SIG-M5 treated with dmso at 0.1 percent for 504 hours (cell line): ENCODE measurements at regions not wholly inside any gene's neighbourhood (a gene's known extent, or its start where the extent isn't known, plus 50 kb on each side); places are given as distances from the start of the nearest gene placed in this dataset.

Experiments
- DNase-seq: peaks from one replicate; lab custom pipeline; 2025; ENCODE audit not compliant: unreplicated experiment; lab: John Stamatoyannopoulos, UW

DNA sequence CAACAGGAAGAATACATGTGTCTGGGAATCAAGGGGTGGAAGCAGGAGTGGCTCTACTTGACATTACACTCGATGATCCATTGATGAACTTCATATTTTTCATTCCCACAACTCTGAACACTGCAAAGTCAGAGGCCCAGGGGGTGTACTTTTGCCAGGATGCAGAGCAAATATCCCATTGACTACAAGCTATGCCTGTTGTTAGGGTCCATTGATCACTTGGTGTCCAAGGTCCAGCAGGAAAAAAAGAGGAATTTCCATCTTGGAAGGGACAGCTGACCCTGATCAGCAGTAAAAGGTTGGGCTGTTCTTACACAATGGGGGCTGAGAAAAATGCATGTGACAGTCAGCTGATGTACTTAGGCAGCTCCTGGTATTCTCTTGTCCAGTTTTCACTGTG, 118.5 kb upstream of the MAP1B start:
- DNase-seq: no peak

DNA sequence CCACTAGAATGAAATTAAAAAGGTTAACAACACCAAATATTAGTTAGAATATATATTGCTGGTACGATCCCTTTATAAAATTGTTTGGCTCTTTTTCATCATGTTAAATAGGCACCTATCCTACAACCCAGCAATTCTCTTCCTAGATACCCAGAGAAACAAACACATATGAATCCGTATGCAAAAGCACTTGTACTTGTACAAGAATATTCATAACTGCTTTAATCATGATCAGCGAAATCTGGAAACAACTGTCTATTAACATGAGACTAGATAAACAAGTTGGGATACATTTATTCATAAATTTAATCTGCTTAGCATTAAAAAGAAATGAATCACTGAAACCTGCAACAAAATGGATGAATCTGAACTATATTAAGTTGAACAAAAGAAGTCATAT, 113.7 kb upstream of the MAP1B start:
- DNase-seq: no peak

DNA sequence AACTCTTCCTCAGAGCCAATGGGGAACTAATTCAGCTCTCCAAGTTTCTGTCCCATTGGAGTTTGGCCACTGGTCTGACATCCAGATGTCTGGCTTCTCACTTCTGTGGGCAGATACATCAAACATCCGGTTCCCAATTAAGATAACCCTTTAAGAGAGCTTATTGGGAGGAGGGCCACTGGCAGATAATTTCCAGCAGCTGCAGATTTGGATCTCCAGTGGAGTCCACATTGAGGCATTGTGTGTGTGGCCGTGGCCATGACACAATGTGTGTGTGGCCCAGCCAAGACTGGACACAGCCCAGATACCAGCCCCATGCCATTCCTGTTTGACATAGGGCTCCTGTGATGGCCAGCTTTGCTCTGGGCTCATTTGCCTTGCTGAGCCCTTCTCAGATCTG, 110.5 kb upstream of the MAP1B start:
- no peak for DNase-seq

DNA sequence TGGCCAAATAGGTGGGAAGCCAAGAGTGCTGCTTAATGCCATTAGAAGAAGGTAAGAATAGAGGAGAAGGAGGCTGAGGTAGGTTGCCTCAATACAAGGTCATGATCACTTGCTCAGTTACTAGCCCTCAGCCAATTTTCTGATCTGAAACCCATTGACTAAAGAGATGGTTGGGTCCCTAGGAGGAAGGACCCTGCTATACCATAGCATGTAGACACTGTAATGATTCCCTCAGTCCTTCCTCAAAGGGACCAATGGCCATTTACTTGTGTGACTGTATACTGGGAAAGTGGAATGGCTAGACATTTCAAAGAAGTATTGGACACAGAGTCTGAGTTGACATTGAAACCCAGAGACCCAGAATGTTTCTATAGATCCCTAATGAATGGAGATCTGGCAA, 108.5 kb upstream of the MAP1B start:
- DNase-seq: no peak

DNA sequence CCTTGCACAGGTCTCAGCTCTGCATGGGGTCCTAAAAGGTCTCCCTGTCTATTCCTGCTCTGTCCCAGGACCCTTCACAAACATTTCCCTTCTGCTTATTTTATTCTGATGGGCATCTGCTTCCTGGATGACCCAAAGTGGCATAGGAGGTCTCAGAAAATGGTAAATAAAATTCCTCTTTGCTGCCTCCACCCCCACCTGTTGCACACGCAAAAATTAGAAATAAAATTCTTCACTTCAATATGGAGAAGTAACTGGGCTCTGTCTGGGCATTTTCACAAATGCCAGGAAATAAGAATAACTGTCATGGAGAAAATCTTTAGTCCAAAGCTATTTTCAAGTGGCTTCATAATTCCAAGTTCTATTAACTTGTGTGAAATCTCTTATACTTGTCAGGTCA, 106.6 kb upstream of the MAP1B start:
- no peak for DNase-seq

DNA sequence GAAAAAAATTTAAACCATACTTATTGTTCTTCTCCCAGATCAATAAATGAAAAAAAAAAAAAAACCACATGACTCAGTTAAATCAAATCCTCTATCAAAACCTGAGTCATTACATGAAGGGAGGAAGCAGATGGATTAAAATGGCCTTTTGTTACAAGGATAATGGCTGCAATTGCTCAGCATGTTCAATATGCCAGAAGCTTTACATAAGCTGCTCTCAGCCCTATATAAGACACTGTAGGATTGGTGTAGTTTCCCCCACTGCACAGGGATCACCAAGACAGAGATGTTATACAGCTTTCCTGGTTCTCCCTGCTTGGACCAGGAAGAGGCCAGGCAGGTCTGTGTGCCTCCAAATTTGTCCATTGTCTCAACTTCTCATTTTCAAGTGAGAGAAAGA, 101.6 kb upstream of the MAP1B start:
- no peak for DNase-seq

DNA sequence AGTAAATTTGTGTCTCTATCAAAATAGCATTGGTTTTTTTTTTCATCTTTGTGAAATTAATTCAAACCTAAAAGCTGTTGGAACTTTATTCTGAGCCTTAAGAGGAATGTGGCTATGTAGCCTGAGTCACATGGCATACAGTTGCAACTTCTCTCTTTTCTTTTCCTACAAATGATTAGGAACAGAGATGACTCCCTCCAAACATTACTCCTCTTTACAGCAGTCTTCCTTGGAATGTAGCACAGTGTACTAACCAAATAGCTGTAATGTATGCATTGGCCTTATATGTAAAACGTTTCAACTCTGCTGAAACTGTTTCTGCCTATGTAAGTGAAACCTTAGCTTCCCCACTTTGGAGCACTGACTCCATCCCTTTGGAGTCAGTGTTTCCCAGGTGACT, 100.9 kb upstream of the MAP1B start:
- DNase-seq: no peak

DNA sequence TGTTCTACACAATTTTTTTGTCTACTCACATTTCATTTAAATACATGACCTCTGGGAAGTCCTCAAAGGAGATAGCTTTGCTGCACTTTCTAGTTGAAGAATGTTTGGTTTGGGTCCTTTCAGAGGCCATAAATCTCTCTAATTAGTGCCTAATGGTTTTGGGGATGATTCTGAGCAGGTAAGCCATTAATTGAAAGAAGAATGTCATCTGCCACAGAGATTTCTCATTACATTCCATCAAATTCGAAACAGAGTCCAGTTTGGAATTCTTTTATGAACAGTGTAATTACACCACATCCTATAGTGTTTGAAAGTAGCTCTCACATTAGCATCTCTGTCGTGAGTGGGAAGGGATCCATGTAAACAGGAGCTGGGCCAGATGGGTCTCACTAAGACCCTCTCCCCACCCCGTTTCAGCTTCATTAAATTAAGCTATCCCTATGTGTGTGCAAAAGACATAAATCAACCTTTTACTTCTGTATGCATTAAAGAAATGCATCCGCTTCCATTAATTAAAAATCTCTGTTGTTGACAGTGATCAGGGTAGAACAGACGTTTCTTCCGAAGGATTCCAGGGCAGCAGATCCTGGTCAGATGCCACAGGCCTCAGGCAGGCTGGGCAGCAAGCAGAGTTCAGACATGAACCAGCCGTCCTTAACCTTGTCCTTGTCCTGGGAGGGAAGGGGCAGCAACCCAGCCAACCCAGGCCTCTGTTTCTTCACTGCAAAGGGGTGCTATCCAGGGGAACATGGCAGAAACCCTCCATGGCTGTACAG, 99.8 kb upstream of the MAP1B start:
- DNase-seq: no peak

DNA sequence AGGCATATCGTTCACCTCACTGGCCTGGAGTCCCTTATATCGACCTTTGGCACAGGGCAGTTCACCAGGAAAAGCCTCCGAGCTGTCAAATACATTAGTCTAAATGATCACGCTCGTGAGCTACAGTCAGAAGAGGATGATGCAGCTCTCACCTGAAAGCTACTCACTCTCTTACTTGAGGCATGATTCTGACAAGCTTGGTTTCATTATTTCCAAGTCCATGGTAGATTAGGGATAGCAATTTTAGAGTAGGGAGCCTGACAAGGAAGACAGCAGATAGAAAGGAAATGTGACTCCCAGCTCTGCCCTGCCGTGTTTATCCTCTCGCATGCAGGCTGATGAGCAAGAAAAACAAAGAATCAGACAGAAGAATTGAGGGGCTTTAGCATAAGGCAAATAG, 98.0 kb upstream of the MAP1B start:
- DNase-seq: no peak

DNA sequence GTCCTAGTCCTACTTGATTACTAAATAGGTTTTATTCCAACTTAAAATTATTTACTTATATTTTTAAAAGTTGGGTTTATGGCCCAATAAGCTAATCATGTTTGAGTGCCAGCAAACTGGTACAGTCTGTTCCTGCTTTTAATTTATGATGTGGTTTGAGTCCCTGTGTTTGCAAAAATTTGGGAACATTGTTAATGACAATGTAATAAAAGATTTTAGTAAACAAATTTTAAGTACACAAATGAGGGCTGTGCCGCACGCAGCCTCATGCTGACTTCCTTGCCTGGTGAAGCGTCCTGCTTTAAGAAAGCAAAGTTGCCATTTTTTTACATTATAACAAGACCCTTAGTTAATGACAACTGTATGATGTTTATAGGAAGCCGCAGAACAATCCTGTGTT, 96.8 kb upstream of the MAP1B start:
- DNase-seq: no peak

DNA sequence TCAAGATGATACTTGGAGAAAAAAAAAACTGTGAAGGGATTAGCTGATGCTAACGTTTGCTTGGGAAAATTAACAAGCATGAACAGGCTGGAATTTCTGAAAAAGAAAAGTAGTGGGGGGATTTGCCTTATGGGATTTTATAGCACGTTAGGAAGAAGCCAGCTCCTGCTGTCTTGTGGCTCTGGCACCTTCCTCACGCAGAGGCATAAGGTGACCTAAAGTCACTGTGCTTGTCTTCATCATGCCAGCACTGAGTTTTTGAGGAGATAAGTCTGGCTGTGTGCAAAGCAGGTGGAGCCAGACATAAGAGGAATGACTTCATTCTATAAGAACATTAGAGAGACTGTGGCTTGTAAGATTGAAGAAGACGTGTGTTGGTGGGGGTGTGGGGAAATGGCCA, 94.4 kb upstream of the MAP1B start:
- no peak for DNase-seq

DNA sequence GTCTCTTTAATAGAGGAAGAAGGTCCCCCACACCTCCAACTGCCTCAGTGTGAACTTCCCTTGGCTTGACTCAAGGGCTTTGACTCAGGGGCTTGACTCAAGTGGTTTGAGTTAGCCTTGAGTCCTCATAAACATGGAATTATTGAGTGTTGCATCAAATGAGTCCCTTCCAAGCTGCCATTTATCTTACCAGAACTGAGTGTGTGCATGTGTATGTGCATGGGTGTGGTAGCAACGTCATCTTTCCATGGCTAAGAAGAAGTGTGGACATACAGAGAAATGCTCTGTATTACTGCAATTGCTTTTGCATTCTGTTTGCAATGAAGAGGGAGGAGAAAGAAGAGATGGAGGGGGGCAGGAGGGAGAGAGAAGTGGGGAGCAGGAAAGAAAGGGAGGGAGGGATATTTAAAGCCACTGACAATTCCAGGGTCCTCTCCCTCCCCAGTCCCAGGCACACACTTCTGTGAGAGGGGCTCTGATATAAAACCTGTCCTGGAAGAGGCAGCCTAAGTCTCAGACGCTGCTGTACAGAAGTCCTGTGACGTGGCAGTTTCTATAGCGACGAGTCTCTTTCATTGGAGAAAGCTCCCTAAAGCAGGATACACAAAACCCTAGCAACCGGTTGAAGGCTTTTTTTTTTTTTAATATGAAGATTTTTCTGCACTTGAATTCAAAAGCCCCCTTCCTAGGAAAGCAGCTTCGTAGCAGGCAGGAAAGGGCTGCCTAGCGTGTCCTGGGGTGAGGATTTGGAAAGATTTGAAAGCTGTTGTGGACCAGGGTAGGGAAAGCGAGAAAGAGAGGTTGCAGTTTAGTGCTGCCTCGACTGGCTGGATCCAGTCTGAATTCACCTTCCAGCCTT, 93.3 kb upstream of the MAP1B start:
- DNase-seq: no peak

DNA sequence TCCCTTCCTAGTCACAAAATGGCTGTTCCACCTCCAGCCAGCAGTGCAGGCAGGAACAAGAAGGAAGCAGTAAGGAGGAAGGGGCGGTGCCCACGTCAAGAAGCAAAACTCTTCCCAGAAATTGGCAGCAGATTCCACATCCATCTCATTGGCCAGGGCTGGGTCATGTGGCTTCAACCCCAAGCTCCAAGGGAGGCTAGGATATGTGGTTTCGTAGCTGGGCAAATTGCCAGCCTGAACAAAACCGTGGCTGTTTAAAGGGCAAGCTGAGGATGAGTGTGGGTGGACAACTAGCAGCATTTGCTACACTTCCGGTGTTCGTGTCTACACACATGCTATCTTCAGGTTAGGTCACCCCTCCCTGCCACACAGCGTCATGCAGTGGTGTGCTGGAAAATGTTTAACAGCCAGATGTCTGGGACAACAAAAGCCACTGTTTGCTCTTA, 92.1 kb upstream of the MAP1B start:
- DNase-seq: no peak

DNA sequence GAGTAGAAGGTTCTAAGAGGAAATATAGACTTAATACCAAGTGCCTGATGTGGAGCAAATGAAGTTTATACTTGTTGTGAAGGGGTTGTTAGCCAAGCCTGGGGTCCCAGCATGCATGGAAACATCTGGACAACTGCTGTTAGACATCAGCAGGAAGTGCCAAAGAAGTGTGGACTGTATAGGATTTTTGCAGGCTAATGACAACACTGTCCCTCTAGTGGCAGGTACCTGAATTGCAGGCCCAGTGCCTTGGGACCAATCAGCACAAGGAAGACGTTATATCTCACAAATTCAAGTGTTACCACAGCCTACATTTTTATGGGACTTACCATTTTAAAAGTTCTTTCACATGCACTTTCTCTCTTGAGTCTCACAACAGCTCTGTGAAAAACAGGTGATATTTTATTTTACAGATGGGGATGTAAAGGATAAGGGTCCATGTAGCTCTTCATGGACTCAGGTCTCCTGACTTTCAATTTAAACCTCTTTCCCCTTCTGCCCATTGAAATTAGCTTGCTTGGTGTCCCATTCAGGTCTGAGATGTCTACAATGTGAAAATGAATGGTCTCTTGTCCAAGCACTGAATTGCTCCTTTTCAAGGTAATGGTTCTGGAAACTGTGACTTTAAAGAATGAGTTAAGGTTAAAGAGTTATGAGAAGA, 89.0 kb upstream of the MAP1B start:
- DNase-seq: peak; percentile 56

DNA sequence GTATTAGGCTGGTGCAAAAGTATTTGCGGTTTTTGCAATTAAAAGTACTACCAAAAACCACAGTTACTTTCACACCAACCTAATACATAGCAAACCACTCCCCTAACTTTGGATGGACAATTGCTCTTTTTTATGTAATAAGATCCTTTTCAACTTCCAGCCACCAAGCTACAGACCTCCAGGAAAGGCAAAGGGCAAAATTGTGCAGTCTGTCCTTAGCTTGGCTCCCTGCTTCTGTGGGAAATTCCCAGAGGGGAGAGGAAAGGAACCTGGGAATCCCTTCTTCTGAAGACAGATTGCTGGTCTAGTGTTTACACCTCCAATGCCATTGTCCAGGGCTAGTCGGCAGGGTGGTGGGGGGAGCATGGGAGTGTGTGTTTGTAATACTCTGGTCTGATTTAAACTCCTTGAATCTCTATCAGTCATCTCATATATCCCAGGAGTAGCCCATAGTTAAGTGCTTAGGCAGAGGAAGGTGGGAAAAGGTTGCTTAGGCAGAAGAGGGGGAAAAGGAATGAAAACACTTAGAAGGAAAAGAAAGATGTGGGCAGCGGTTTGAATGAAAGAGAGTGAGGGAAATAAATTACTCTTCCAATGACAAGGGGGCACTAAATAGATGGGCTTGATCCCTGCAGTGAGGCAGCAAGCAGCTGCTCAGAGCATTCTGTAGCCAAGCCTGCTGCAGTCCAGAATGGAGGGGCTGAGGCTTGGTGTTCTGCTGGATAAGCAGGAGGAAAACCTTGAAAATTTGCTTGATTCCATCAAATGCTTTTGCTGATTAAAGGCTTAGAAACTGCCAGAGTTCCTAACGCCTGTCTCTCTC, 86.9 kb upstream of the MAP1B start:
- DNase-seq: no peak

DNA sequence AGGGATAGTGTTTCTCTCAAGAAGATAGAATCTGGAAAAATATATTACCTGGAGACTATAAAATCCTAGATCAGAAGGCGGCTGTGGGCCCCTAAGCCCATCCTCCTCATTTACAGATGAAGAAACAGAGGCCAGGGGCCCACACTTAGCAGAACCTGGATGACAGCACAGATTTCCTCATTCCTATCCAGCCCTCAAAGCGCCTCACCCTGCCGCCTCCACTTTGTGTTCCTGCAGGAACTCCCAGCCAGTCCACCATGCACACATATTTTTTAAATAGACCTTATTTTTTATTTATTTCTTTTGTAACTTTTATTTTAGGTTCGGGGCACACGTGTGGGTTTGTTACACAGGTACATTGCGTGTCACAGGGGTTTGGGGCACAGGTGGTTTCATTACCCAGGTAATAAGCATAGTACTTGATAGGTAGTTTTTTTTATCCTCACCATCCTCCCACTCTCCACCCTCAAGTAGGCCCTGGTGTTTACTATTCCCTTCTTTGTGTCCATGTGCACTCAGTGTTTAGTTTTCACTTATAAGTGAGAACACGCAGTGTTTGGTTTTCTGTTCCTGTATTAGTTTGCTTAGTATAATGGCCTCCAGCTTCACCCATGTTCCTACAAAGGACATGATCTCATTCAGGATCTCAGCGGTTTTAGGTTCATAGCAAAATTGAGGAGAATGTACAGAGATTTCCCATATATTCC, 85.5 kb upstream of the MAP1B start:
- no peak for DNase-seq

DNA sequence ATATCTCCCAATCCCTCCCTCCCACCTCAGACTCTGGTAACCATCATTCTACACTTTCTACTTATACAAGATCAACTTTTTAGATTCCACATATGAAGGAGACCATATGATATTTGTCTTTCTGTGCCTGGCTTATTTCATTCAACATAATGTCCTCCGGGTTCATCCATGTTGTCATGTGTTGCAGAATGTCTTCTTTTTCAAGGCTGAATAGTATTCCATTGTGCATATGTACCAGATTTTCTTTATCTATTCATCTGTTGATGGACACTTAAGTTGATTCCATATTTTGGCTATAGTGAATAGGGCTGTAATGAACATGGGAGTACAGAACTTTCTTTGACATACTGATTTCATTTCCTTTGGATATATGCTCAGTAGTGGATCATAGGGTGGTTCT, 78.9 kb upstream of the MAP1B start:
- no peak for DNase-seq

DNA sequence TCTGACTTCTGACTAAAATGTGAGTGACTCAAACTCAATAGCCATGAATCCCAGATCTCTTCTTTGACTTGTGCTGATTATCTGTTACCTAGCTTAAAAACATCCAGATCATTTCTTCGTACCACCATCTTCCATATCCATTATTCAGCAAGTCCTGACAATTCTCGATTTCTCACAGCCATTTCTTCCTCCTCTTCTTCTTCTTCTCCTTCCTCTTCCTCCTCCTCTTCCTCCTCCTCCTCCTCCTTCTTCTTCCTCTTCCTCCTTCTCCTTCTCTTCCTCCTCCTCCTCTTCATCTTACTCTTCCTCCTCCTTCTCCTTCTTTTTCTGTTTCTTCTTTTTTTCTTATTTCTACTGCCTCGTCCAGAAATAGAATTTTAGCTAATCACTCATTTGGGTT, 77.0 kb upstream of the MAP1B start:
- no peak for DNase-seq

DNA sequence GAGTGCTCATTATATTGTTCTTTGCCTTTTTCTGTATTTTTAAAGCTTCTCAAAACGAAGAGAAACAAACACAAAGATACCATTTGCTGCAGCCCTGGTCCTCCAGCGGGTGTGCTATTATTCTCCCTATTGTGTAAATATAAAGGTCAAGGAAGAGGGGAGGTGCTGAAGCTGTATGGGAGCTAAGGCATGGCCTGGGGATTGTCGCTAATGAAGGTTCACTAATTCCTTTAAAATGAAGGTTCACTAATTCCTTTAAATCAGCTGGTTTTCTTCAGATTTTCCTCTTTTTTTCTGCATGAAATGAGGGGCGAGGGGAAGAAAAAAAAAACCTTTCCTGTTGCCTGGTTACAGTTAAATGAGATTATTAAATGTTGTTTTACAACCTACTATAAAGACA, 74.5 kb upstream of the MAP1B start:
- no peak for DNase-seq

DNA sequence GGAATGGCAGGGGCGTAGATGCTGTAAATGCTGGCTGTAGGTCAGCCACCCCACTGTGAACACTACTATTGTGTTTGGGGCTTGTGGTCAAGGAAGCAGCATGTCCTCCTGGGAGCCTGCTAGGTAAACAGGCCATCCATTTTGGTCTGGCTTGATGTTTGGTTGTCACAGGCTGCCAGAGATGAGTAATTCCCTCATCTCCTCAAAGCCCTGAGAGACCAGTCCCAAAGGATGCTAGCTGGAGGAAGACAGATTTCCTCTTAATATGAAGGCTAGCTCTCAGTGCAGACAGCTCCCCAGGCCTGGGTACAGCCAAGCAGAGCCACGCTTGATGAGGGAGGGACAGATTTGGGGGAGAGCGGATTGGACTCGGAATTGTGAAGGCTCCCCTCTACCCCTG, 72.5 kb upstream of the MAP1B start:
- no peak for DNase-seq

DNA sequence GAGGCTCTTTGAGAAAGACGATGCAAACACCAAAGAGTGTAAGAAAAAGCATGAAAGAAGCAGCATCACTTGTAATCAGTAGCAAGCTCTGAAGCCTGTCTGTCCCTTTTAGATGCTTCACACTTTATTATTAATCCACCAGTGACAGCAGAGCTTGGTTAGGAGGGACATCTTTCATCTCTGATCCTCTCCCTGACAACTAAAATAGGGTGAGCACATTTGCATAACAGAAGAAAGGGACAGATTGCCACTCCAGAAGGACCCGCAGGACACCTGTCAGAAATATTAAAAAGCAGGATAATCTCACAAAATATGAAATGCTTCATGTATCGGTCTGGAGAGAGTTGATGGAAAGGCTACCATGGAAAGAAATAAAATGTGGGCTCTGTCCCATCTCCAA, 71.4 kb upstream of the MAP1B start:
- DNase-seq: no peak
